ENCODE measurements at regions not wholly inside any gene's neighbourhood (a gene's known extent, or its start where the extent isn't known, plus 50 kb on each side); places are given as distances from the start of the nearest gene placed in this dataset.

- no peak for DNase-seq
Measured at GRCh38 chr16:50906454-50906853, 164.6 kb downstream of the CYLD start.

GRCh38 chr16:50902457-50902856 lies 160.6 kb downstream of the CYLD start:
- DNase-seq: no peak
- in situ Hi-C loops (cut with HindIII; ENCODE audit: low pct_ligation_motif_present, low pct_unique_long_range_greater_than_20kb, low sequenced_read_pairs): no loop called here

More at GRCh38 chr16:50906454-50906853, 164.6 kb downstream of the CYLD start:
- in situ Hi-C loops (cut with HindIII; ENCODE audit: low pct_ligation_motif_present, low pct_unique_long_range_greater_than_20kb, low sequenced_read_pairs): no loop called here

GRCh38 chr16:50901062-50901461 lies 159.2 kb downstream of the CYLD start:
- in situ Hi-C loops (cut with HindIII; ENCODE audit: low pct_ligation_motif_present, low pct_unique_long_range_greater_than_20kb, low sequenced_read_pairs): no loop called here

DNA sequence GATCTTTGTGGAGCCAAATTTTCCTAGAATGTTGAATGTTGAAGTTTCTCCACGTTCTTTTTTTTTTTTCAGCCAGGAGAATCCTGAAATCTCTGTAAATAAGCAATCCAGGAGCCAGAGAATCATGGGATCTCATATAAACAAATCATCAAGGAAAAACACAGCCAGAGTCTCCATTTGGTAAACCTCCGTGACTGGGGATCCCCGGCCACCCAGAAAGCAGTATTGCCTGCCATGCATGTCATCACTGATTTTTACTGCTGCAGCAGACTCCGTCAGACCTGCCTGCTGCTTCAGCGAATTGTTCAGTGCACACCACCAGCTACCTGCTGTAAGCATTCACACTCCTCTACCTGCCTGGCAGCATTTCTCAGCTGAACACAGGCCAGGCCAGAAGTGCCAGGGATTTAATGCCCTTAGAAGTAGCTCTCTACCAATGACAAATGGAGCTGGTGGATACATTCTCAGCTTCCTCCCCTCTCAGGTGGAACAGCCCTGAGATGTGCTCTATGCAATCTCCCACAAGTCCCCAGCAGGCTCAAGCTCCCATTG lies 158.6 kb downstream of the CYLD start:
- no peak for DNase-seq
- in situ Hi-C loops (cut with HindIII; ENCODE audit: low pct_ligation_motif_present, low pct_unique_long_range_greater_than_20kb, low sequenced_read_pairs): no loop called here

More at GRCh38 chr16:50901062-50901461, 159.2 kb downstream of the CYLD start:
- DNase-seq: no peak

DNA sequence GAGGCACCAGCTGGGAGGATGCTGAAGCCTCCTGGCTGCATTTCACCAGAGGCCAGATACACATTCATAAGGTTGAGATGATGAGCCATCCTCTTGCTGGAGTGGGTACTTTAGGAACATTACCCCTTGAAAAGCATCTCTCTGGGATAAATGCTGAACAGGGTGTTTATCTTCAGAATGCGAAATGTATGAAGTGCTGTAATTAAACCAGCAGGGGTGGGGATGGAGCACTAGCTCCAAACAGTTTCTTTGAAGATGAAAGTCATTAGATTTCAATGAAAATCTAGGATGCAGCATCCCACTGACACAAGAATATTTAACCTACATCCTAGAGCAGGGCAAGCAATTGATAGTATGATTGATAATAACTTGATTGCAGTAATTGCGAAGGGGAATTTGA lies 158.1 kb downstream of the CYLD start:
- no peak for DNase-seq
- in situ Hi-C loops (cut with HindIII; ENCODE audit: low pct_ligation_motif_present, low pct_unique_long_range_greater_than_20kb, low sequenced_read_pairs): no loop called here

- in situ Hi-C loops (cut with HindIII; ENCODE audit: low pct_ligation_motif_present, low pct_unique_long_range_greater_than_20kb, low sequenced_read_pairs): no loop called here
- DNase-seq: no peak
Measured at GRCh38 chr16:50889746-50890145, 147.9 kb downstream of the CYLD start.

DNA sequence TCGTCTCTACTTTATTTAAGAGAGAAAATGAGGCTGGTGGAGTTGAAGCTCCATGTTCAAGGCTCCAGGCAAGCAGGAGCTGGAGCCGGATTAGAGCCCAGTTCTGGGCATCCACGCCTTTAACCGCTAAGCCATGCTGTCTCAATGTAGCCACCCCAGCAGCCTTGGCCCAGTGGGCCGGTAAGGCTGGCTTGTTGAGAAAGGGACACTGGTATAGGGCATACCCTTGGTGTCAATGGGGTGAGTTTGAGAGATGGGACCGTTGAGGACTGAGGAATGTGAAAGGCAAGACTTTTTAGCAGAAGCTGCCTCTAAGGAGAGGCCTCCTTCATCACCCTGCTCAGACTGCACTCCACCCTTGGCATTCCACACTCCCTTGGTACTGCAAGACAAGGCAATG lies 147.4 kb downstream of the CYLD start:
- no peak for DNase-seq
- in situ Hi-C loops (cut with HindIII; ENCODE audit: low pct_ligation_motif_present, low pct_unique_long_range_greater_than_20kb, low sequenced_read_pairs): no loop called here

DNA sequence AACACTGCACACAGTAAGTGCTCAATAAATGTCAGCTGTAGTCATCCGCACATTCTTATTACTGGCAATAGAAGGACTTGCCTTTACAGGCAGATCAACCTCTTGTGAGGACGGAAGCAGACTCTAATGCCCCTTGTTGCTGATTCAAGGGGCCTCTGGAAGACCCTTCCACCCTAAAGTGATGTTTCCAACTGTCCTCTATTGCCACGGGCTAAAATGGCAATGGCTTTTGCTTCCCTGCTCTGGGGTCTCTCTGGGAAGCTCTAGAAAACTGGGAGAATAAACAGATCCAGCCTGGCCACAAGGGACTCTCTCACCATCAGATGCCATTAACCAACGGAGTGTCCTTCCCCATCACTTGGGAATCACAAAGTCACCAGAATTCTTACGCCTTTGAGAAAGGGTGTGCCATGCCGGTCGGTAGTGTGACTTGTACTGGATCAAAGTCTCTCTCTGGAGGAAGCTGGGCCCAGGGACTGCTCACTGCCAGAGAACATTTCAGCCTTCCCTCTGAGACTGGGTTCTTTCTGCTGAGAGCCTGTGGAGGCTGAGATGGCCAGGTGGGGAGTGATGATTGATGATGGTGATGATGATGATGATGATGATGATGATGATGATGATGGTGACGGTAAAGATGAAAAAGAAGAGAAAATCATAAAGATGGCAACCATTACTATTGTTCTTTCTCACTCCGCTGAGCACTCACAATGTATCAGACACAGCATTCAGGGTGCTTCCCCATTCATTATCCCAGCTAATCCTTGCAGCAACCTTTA lies 146.8 kb downstream of the CYLD start:
- DNase-seq: no peak
- in situ Hi-C loops (cut with HindIII; ENCODE audit: low pct_ligation_motif_present, low pct_unique_long_range_greater_than_20kb, low sequenced_read_pairs): no loop called here

- no peak for DNase-seq
- in situ Hi-C loops (cut with HindIII; ENCODE audit: low pct_ligation_motif_present, low pct_unique_long_range_greater_than_20kb, low sequenced_read_pairs): no loop called here
Measured at GRCh38 chr16:50887500-50888298, 145.8 kb downstream of the CYLD start.

- peak; percentile 12 for DNase-seq
- in situ Hi-C loops (cut with HindIII; ENCODE audit: low pct_ligation_motif_present, low pct_unique_long_range_greater_than_20kb, low sequenced_read_pairs): no loop called here
Measured at GRCh38 chr16:50884066-50884860, 142.4 kb downstream of the CYLD start.

GRCh38 chr16:50881956-50882355 lies 140.1 kb downstream of the CYLD start:
- DNase-seq: no peak

GRCh38 chr16:50881331-50881830 lies 139.5 kb downstream of the CYLD start:
- in situ Hi-C loops (cut with HindIII; ENCODE audit: low pct_ligation_motif_present, low pct_unique_long_range_greater_than_20kb, low sequenced_read_pairs): no loop called here
- DNase-seq: no peak

More at GRCh38 chr16:50881956-50882355, 140.1 kb downstream of the CYLD start:
- in situ Hi-C loops (cut with HindIII; ENCODE audit: low pct_ligation_motif_present, low pct_unique_long_range_greater_than_20kb, low sequenced_read_pairs): no loop called here

DNA sequence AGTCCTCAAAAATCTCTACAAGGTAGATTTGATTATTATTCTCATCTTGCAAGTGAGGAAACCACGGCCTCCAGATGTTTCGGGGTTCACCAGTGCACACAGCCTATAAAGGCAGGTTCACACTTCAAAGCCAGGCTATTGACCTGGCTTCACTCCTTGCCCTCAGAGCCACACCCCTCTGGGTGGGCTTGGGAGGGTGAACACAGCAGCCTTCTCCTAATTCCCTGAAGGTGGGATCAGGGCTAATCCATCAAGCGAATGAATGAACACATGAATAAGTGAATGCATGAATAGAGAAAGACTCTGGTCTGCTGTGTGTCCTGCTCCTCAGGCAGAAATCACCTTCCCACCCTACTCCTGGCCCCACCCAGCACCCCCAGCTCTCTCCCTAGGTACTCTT lies 139.0 kb downstream of the CYLD start:
- in situ Hi-C loops (cut with HindIII; ENCODE audit: low pct_ligation_motif_present, low pct_unique_long_range_greater_than_20kb, low sequenced_read_pairs): no loop called here
- no peak for DNase-seq

- in situ Hi-C loops (cut with HindIII; ENCODE audit: low pct_ligation_motif_present, low pct_unique_long_range_greater_than_20kb, low sequenced_read_pairs): no loop called here
- no peak for DNase-seq
Measured at GRCh38 chr16:50879873-50880695, 138.2 kb downstream of the CYLD start.

- in situ Hi-C loops (cut with HindIII; ENCODE audit: low pct_ligation_motif_present, low pct_unique_long_range_greater_than_20kb, low sequenced_read_pairs): no loop called here
- no peak for DNase-seq
Measured at GRCh38 chr16:50878966-50879615, 137.2 kb downstream of the CYLD start.

DNA sequence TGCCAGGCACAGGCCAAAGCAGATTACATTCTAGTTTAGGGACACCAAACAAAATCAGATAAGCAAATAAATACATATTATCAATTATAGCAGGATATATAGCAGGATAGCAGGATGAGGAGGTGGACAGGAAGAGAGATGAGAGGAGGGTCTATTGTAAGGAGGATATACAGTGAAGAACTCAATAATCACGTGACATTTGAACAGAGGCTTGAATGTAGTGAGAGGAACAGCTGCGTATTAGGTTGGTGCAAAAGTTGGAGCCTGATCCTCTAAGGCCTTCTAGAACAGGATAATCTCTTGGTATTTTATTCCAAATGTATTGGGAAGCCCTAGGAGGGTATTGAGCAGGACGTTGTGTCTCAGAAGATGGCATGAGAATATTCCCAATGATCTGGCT lies 136.7 kb downstream of the CYLD start:
- in situ Hi-C loops (cut with HindIII; ENCODE audit: low pct_ligation_motif_present, low pct_unique_long_range_greater_than_20kb, low sequenced_read_pairs): no loop called here
- DNase-seq: no peak

DNA sequence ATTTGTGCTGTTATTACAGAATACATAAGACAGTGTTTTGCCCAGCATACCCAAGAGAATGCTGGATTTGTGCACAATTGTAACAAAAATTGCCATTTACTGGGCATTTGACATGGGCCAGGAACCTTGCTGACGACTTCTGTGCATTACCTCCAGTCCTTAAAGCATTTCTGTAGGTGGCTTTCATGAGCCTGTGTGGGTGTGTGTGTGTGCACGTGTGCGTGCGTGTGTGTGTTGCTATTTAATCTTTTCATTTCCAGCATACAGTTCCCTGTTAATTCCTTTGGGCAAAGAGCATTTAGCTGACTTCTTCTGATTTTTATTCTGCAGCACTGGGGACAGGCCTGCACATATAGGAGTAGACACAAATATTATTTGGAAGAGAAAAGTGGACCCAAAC lies 134.4 kb downstream of the CYLD start:
- in situ Hi-C loops (cut with HindIII; ENCODE audit: low pct_ligation_motif_present, low pct_unique_long_range_greater_than_20kb, low sequenced_read_pairs): no loop called here
- DNase-seq: no peak

All from ACHN (cell line).